NT2/D1 (cell line): ENCODE measurements at regions not wholly inside any gene's neighbourhood (a gene's known extent, or its start where the extent isn't known, plus 50 kb on each side); places are given as distances from the start of the nearest gene placed in this dataset.

ENCODE experiments used
- SUZ12 ChIP-seq: IDR thresholded peaks from 2 replicates; pipeline ENCODE4 v1.6.1; 2011; ENCODE audit not compliant: insufficient read length, insufficient read depth; ENCODE audit errors: extremely low read depth
- YY1 ChIP-seq: IDR thresholded peaks from 2 replicates; pipeline ENCODE4 v1.6.1; 2011; ENCODE audit not compliant: insufficient read length, insufficient read depth
- ZNF274 ChIP-seq: IDR thresholded peaks from 2 replicates; pipeline ENCODE4 v1.6.1; 2011; ENCODE audit warnings: mild to moderate bottlenecking, low read depth, low read length

- TF ChIP-seq ZNF274 (no peak), YY1 (no peak), SUZ12 (no peak)
Measured at GRCh38 chr18:24949908-24950307, 402.1 kb downstream of the ZNF521 start.
